ENCODE measurements at regions not wholly inside any gene's neighbourhood (a gene's known extent, or its start where the extent isn't known, plus 50 kb on each side); places are given as distances from the start of the nearest gene placed in this dataset.

DNA sequence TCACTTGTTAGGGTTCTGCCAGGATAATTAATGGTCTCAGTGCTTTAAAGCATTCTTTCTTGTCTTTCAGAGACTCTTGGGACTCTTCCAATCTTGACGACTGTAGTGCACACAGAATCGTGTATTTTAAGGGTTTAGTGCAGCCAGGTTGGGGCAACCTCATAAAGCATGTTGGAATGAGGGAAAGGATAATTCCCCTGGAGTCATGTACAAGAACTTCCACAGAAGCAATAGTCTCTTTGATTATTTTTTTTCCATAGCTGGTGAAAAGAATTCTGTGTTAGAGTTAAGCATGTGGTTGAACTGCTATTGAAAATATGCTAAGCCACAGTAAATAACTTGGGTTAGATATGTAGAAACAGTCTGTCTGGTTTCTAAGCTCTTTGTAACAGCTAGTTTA lies 246.8 kb upstream of the DAAM1 start:
- Histone ChIP-seq H3K4ac (ENCODE audit: low read depth, low read length) (no peak overlapping the region), H4K91ac (ENCODE audit: insufficient read length, low read depth, low read length) (no peak overlapping the region), H2AFZ (ENCODE audit: low read length) (no peak overlapping the region), H2AK5ac (ENCODE audit: insufficient read length, low read length) (no peak overlapping the region), H3T11ph (ENCODE audit: low read length) (no peak overlapping the region), H3K9me3 (ENCODE audit: control insufficient read depth, low read depth, low read length) (no peaks in the 10 kb centered on the region), H4K8ac (replicated peaks; ENCODE audit: insufficient read length, low read depth, low read length) (no peak overlapping the region), H4K5ac (ENCODE audit: insufficient read length, low read depth, low read length) (no peak overlapping the region), H3K4me2 (ENCODE audit: insufficient read depth, insufficient read length, low read length) (no peak overlapping the region), H3K79me1 (ENCODE audit: insufficient read depth, low read depth, low read length, poor library complexity, severe bottlenecking) (no peaks in the 10 kb centered on the region), H3K23ac (ENCODE audit: insufficient read length, low read depth, low read length) (no peak overlapping the region), H2BK120ac (ENCODE audit: low read depth, low read length, poor library complexity, severe bottlenecking) (no peak overlapping the region), H2BK5ac (ENCODE audit: insufficient read length, low read length) (no peak overlapping the region), H3K56ac (ENCODE audit: insufficient read length, low read depth, low read length) (no peak overlapping the region), H2BK15ac (ENCODE audit: low read depth, low read length) (no peak overlapping the region), H3K14ac (ENCODE audit: insufficient read depth, low read length) (no peak overlapping the region), H3K9ac (ENCODE audit: extremely low read depth, insufficient read length, low read length) (no peak overlapping the region), H4K20me1 (ENCODE audit: control insufficient read depth, insufficient read depth, insufficient read length) (no peaks in the 10 kb centered on the region), H3K23me2 (ENCODE audit: insufficient read length, low read depth, low read length, poor library complexity, severe bottlenecking) (no peaks in the 10 kb centered on the region), H3K18ac (ENCODE audit: insufficient read length, low read depth, low read length) (no peak overlapping the region), H2BK20ac (ENCODE audit: low read depth, low read length, poor library complexity, severe bottlenecking) (no peak overlapping the region), H3K79me2 (ENCODE audit: insufficient read depth, low read length) (no peaks in the 10 kb centered on the region), H3K4me1 (ENCODE audit: insufficient read depth, low read length) (no peaks in the 10 kb centered on the region), H3K27ac (ENCODE audit: insufficient read length, low read depth, low read length) (no peak overlapping the region), H3K27me3 (ENCODE audit: insufficient read depth, low read length) (no peaks in the 10 kb centered on the region), H2BK12ac (ENCODE audit: insufficient read length, low read depth, low read length) (no peak overlapping the region)
- H3K27ac Mint-ChIP-seq: no peak overlapping the region
- H3K9me3 Mint-ChIP-seq: peaks cover 14 to 16% of the 10 kb centered on the region in 2 experiments
- H3K4me3 Mint-ChIP-seq: no peak overlapping the region
- H3K27me3 Mint-ChIP-seq (ENCODE audit: low read depth): no peaks in the 10 kb centered on the region
- H3K36me3 Mint-ChIP-seq (ENCODE audit: insufficient read depth in 1 of 3, low read depth in 3 of 3): peaks cover 3 to 15% (median 4%) of the 10 kb centered on the region in 3 experiments
- TF ChIP-seq, protein P1, sequence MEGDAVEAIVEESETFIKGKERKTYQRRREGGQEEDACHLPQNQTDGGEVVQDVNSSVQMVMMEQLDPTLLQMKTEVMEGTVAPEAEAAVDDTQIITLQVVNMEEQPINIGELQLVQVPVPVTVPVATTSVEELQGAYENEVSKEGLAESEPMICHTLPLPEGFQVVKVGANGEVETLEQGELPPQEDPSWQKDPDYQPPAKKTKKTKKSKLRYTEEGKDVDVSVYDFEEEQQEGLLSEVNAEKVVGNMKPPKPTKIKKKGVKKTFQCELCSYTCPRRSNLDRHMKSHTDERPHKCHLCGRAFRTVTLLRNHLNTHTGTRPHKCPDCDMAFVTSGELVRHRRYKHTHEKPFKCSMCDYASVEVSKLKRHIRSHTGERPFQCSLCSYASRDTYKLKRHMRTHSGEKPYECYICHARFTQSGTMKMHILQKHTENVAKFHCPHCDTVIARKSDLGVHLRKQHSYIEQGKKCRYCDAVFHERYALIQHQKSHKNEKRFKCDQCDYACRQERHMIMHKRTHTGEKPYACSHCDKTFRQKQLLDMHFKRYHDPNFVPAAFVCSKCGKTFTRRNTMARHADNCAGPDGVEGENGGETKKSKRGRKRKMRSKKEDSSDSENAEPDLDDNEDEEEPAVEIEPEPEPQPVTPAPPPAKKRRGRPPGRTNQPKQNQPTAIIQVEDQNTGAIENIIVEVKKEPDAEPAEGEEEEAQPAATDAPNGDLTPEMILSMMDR (conservative IDR thresholded peaks at IDR 0.05): no peak
- no peak for DNase-seq
- no CpG with 5 or more reads among the region's 2 CpGs for WGBS (ENCODE audit: extremely low coverage, insufficient read length, low lambda C conversion rate)
- H3K4me1 Mint-ChIP-seq: peaks cover 0 to 15% of the 10 kb centered on the region in 2 experiments
